GM13977 (cell line): ENCODE measurements at regions not wholly inside any gene's neighbourhood (a gene's known extent, or its start where the extent isn't known, plus 50 kb on each side); places are given as distances from the start of the nearest gene placed in this dataset.

Experiments
- DNase-seq: peaks from one replicate; pipeline ENCODE4 v3.0.0; 2012; ENCODE audit warnings: low spot score
- in situ Hi-C: fragments of 300-500 bp; cut with MboI; formaldehyde crosslinking; loops from one replicate; pipeline ENCODE4 v1.12.0; 2022; ENCODE audit warnings: low sequenced_read_pairs, low pct_unique_long_range_greater_than_20kb, mixed read lengths, inconsistent platforms; ENCODE audit not compliant: unreplicated experiment
- TF ChIP-seq, protein P1 (sequence below): IDR thresholded peaks from 2 replicates; pipeline ENCODE4 v1.5.1; 2012; ENCODE audit warnings: mild to moderate bottlenecking, control low read depth; ENCODE audit not compliant: insufficient read depth; ENCODE audit errors: extremely low read depth, missing control alignments

DNA sequence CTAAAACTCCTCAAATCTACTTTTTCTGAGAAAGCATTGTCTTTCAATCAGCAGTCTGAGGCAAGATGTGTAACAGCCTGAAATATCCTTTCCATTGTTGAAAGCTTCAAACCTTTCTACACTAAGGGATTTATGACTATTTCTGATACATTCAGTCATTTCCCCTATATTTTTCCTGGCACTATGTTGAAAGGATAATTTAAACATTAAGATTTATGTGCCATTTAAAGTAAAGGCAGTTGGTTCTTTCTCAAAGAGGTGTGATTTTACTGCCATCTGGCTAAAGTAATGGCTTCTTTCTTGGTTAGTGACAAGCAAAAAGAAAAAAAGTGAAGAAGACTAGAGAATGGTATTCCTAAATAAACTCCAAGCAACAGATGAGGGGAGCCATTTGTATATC is 249.6 kb upstream of the COL8A1 start:
- in situ Hi-C loops, result no loop called here
- DNase-seq, result no peak
- TF ChIP-seq, protein P1, sequence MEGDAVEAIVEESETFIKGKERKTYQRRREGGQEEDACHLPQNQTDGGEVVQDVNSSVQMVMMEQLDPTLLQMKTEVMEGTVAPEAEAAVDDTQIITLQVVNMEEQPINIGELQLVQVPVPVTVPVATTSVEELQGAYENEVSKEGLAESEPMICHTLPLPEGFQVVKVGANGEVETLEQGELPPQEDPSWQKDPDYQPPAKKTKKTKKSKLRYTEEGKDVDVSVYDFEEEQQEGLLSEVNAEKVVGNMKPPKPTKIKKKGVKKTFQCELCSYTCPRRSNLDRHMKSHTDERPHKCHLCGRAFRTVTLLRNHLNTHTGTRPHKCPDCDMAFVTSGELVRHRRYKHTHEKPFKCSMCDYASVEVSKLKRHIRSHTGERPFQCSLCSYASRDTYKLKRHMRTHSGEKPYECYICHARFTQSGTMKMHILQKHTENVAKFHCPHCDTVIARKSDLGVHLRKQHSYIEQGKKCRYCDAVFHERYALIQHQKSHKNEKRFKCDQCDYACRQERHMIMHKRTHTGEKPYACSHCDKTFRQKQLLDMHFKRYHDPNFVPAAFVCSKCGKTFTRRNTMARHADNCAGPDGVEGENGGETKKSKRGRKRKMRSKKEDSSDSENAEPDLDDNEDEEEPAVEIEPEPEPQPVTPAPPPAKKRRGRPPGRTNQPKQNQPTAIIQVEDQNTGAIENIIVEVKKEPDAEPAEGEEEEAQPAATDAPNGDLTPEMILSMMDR, result no peak

- no peak for DNase-seq
- in situ Hi-C loops, result no loop called here
- TF ChIP-seq, protein P1, result no peak
These were observed 253.8 kb upstream of the COL8A1 start for GRCh38 chr3:99384596-99384995.

- TF ChIP-seq, protein P1, result no peak
- in situ Hi-C loops, result no loop called here
- no peak for DNase-seq
These were observed 261.5 kb upstream of the COL8A1 start for GRCh38 chr3:99376926-99377325.

DNA sequence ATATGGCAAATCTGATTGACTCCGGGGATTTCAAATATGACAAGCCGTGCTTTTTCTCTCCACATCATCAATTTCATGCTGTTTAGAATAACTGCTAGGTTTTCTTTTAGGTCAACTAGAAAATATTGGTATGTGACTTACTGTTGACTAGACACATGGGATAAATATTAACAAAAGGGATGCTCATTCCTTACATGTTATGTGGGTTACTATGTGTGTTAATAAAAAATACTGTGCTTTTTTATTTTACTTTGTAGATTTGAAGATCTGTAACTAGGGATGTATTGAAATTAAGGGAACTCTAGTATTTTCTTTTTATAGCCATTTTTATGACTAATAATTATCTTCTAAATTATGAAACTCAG is 264.6 kb upstream of the COL8A1 start:
- TF ChIP-seq, protein P1, result no peak
- in situ Hi-C loops, result no loop called here
- DNase-seq, result no peak

GRCh38 chr3:99373088-99373845 is 265.1 kb upstream of the COL8A1 start:
- in situ Hi-C loops, result no loop called here
- TF ChIP-seq, protein P1, result no peak
- DNase-seq, result no peak

GRCh38 chr3:99366663-99367429 is 271.5 kb upstream of the COL8A1 start:
- in situ Hi-C loops, result no loop called here
- TF ChIP-seq, protein P1, result no peak
- no peak for DNase-seq
